WTC11 (cell line): ENCODE measurements at regions not wholly inside any gene's neighbourhood (a gene's known extent, or its start where the extent isn't known, plus 50 kb on each side); places are given as distances from the start of the nearest gene placed in this dataset.

ENCODE experiments used
- MXD4 ChIP-seq: fragments of 250-450 bp; sonication (Bioruptor Pico); IDR thresholded peaks from 2 replicates; pipeline ENCODE4 v1.8.0; 2021; ENCODE audit warnings: mild to moderate bottlenecking, moderate library complexity, borderline replicate concordance
- NR2C2 ChIP-seq: sonication (generic); formaldehyde crosslinking; IDR thresholded peaks from 2 replicates; pipeline ENCODE4 v1.8.0; 2022; ENCODE audit warnings: mild to moderate bottlenecking, missing genetic modification reagents
- TF ChIP-seq, protein P1 (sequence below): fragments of 250-450 bp; sonication (Bioruptor Pico); IDR thresholded peaks from 2 replicates; pipeline ENCODE4 v2.1.2; 2022; ENCODE audit warnings: mild to moderate bottlenecking, moderate library complexity
- TF ChIP-seq, protein P2 (sequence below): fragments of 200-600 bp; IDR thresholded peaks from 2 replicates; pipeline ENCODE4 v1.8.0; 2022; ENCODE audit warnings: antibody characterized with exemption

DNA sequence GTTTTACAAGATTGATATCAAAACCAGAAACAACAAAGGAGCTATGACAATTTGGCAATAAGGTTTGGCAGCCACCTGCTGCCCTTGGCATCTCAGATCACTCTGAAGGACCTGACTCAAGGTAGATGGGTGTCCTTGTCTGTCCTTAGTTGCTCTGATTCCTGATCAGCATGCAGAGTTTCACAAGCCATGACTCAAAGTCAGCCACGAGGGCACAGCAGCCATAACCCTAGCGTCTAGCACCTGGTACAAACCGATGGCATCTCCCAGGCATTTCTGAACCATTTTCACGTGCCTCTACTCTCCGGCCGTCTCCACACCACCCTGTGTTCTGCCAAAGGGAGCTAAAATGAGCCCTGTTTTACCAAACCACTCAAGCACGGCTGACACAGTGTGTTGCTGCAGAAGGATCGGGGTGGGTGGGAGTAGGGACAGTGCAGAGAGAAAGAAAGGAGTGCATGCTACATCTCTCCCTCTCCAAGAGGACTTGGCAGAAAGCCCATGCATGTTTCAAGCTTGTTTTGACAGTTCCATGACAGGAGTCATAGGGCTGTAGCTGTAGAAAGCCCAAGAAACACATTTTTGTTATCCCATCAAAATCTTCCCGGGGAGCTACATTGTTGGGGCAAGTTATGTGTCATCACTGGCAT is 297.3 kb downstream of the ABCC12 start:
- TF ChIP-seq, protein P1, sequence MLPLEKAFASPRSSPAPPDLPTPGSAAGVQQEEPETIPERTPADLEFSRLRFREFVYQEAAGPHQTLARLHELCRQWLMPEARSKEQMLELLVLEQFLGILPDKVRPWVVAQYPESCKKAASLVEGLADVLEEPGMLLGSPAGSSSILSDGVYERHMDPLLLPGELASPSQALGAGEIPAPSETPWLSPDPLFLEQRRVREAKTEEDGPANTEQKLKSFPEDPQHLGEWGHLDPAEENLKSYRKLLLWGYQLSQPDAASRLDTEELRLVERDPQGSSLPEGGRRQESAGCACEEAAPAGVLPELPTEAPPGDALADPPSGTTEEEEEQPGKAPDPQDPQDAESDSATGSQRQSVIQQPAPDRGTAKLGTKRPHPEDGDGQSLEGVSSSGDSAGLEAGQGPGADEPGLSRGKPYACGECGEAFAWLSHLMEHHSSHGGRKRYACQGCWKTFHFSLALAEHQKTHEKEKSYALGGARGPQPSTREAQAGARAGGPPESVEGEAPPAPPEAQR (CRISPR knock-in tag) = no peak
- no peak for TF ChIP-seq NR2C2 (CRISPR knock-in tag)
- TF ChIP-seq, protein P2, sequence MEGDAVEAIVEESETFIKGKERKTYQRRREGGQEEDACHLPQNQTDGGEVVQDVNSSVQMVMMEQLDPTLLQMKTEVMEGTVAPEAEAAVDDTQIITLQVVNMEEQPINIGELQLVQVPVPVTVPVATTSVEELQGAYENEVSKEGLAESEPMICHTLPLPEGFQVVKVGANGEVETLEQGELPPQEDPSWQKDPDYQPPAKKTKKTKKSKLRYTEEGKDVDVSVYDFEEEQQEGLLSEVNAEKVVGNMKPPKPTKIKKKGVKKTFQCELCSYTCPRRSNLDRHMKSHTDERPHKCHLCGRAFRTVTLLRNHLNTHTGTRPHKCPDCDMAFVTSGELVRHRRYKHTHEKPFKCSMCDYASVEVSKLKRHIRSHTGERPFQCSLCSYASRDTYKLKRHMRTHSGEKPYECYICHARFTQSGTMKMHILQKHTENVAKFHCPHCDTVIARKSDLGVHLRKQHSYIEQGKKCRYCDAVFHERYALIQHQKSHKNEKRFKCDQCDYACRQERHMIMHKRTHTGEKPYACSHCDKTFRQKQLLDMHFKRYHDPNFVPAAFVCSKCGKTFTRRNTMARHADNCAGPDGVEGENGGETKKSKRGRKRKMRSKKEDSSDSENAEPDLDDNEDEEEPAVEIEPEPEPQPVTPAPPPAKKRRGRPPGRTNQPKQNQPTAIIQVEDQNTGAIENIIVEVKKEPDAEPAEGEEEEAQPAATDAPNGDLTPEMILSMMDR = no peak
- TF ChIP-seq MXD4 (CRISPR knock-in tag) = no peak
